ENCODE measurements at regions not wholly inside any gene's neighbourhood (a gene's known extent, or its start where the extent isn't known, plus 50 kb on each side); places are given as distances from the start of the nearest gene placed in this dataset.

DNA sequence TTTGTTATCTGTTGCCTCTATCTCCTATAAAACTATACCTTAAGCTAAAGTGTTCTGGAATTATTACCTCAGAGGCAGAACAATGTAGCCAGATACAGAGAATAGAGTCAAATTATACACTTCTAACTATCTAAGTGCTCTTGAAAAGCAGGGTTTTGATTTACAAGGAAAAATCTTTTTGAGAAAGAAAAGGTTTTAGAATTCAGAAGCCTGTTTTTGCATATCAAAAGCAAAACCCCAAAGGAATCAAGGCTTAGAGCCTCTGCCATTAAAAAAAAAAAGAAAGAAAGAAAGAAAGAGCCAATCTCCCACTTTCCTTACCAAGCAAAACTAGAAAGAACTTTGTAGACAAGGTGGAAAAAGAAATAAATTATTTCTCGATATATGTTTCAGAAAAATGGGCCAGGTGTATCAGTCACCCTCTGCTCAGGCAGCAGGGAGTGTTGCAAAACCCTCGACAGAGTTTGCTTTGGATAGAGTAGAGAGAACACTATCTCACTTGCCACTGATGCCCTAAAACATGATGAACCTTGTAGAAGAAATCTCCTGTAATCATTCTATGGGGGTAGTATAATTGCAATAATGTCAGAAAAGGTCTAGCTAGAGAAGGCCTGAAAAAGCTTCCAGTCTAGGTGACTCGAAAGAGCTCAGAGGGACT, 318.3 kb downstream of the PCDH10 start:
- no peaks in the 10 kb centered on the region for H3K27me3 ChIP-seq (ENCODE audit: insufficient read depth)
- POLR2A ChIA-PET = no interaction called here
- H3F3A ChIP-seq (replicated peaks; ENCODE audit: insufficient read depth) = no peaks in the 10 kb centered on the region
- H4K20me1 ChIP-seq (ENCODE audit: insufficient read depth) = no peaks in the 10 kb centered on the region
- no peak overlapping the region for H3K4me2 ChIP-seq
- H3K9ac ChIP-seq = no peak overlapping the region
- CTCF ChIA-PET = no interaction called here
- no peak for DNase-seq
- no peak overlapping the region for H3K4me3 ChIP-seq (ENCODE audit: low read depth in 2 of 2, low read length in 1 of 2)
- H2AFZ ChIP-seq (ENCODE audit: low read depth) = no peak overlapping the region
- H3K79me2 ChIP-seq (ENCODE audit: insufficient read depth) = no peaks in the 10 kb centered on the region
- H3K36me3 ChIP-seq (replicated peaks in 1 of 2; ENCODE audit: control insufficient read depth in 1 of 2, insufficient read depth in 2 of 2, low read length in 1 of 2) = no peaks in the 10 kb centered on the region
- no peaks in the 10 kb centered on the region for H3K4me1 ChIP-seq (ENCODE audit: control insufficient read depth in 1 of 2, insufficient read depth in 2 of 2, low read depth in 1 of 2, low read length in 1 of 2)
- TF ChIP-seq, protein P1, sequence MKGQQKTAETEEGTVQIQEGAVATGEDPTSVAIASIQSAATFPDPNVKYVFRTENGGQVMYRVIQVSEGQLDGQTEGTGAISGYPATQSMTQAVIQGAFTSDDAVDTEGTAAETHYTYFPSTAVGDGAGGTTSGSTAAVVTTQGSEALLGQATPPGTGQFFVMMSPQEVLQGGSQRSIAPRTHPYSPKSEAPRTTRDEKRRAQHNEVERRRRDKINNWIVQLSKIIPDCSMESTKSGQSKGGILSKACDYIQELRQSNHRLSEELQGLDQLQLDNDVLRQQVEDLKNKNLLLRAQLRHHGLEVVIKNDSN (IDR thresholded peaks at IDR 0.05; ENCODE audit: borderline replicate concordance, low read depth) = no peak
- TF ChIP-seq EP300 (IDR thresholded peaks at IDR 0.05; ENCODE audit: borderline replicate concordance in 1 of 2, low read depth in 1 of 2, low read length in 1 of 2) (no peak), SIN3A (IDR thresholded peaks at IDR 0.05; ENCODE audit: borderline replicate concordance, low read depth, low read length) (no peak), GATA2 (CRISPR knock-in tag; IDR thresholded peaks at IDR 0.05) (no peak), TEAD4 (IDR thresholded peaks at IDR 0.05; ENCODE audit: borderline replicate concordance, insufficient read depth) (no peak), EZH2phosphoT487 (IDR thresholded peaks at IDR 0.05; ENCODE audit: borderline replicate concordance, low read depth) (no peak), NFIC (IDR thresholded peaks at IDR 0.05; ENCODE audit: borderline replicate concordance) (no peak), FOSL2 (IDR thresholded peaks at IDR 0.05; ENCODE audit: borderline replicate concordance, low read depth) (no peak), YY1 (IDR thresholded peaks at IDR 0.05; ENCODE audit: low read depth) (no peak), FOXJ3 (CRISPR knock-in tag; IDR thresholded peaks at IDR 0.05) (no peak), SMC3 (IDR thresholded peaks at IDR 0.05; ENCODE audit: low read depth, low read length) (no peak), RXRA (IDR thresholded peaks at IDR 0.05; ENCODE audit: borderline replicate concordance, low read depth) (no peak), MXI1 (IDR thresholded peaks at IDR 0.05; ENCODE audit: low read depth, low read length) (no peak), ELF1 (IDR thresholded peaks at IDR 0.05) (no peak)
- TF ChIP-seq, protein P2, sequence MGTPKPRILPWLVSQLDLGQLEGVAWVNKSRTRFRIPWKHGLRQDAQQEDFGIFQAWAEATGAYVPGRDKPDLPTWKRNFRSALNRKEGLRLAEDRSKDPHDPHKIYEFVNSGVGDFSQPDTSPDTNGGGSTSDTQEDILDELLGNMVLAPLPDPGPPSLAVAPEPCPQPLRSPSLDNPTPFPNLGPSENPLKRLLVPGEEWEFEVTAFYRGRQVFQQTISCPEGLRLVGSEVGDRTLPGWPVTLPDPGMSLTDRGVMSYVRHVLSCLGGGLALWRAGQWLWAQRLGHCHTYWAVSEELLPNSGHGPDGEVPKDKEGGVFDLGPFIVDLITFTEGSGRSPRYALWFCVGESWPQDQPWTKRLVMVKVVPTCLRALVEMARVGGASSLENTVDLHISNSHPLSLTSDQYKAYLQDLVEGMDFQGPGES (IDR thresholded peaks at IDR 0.05; ENCODE audit: low read depth, low read length) = no peak
- TF ChIP-seq, protein P3, sequence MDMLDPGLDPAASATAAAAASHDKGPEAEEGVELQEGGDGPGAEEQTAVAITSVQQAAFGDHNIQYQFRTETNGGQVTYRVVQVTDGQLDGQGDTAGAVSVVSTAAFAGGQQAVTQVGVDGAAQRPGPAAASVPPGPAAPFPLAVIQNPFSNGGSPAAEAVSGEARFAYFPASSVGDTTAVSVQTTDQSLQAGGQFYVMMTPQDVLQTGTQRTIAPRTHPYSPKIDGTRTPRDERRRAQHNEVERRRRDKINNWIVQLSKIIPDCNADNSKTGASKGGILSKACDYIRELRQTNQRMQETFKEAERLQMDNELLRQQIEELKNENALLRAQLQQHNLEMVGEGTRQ (IDR thresholded peaks at IDR 0.05; ENCODE audit: borderline replicate concordance, low read depth, low read length) = no peak
- TF ChIP-seq, protein P4, sequence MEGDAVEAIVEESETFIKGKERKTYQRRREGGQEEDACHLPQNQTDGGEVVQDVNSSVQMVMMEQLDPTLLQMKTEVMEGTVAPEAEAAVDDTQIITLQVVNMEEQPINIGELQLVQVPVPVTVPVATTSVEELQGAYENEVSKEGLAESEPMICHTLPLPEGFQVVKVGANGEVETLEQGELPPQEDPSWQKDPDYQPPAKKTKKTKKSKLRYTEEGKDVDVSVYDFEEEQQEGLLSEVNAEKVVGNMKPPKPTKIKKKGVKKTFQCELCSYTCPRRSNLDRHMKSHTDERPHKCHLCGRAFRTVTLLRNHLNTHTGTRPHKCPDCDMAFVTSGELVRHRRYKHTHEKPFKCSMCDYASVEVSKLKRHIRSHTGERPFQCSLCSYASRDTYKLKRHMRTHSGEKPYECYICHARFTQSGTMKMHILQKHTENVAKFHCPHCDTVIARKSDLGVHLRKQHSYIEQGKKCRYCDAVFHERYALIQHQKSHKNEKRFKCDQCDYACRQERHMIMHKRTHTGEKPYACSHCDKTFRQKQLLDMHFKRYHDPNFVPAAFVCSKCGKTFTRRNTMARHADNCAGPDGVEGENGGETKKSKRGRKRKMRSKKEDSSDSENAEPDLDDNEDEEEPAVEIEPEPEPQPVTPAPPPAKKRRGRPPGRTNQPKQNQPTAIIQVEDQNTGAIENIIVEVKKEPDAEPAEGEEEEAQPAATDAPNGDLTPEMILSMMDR (IDR thresholded peaks at IDR 0.05) = no peak
- TF ChIP-seq, protein P5, sequence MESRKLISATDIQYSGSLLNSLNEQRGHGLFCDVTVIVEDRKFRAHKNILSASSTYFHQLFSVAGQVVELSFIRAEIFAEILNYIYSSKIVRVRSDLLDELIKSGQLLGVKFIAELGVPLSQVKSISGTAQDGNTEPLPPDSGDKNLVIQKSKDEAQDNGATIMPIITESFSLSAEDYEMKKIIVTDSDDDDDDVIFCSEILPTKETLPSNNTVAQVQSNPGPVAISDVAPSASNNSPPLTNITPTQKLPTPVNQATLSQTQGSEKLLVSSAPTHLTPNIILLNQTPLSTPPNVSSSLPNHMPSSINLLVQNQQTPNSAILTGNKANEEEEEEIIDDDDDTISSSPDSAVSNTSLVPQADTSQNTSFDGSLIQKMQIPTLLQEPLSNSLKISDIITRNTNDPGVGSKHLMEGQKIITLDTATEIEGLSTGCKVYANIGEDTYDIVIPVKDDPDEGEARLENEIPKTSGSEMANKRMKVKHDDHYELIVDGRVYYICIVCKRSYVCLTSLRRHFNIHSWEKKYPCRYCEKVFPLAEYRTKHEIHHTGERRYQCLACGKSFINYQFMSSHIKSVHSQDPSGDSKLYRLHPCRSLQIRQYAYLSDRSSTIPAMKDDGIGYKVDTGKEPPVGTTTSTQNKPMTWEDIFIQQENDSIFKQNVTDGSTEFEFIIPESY (IDR thresholded peaks at IDR 0.05; ENCODE audit: borderline replicate concordance, low read depth) = no peak
- TF ChIP-seq, protein P6, sequence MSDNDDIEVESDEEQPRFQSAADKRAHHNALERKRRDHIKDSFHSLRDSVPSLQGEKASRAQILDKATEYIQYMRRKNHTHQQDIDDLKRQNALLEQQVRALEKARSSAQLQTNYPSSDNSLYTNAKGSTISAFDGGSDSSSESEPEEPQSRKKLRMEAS (IDR thresholded peaks at IDR 0.05; ENCODE audit: low read depth) = no peak
- TF ChIP-seq, protein P7, sequence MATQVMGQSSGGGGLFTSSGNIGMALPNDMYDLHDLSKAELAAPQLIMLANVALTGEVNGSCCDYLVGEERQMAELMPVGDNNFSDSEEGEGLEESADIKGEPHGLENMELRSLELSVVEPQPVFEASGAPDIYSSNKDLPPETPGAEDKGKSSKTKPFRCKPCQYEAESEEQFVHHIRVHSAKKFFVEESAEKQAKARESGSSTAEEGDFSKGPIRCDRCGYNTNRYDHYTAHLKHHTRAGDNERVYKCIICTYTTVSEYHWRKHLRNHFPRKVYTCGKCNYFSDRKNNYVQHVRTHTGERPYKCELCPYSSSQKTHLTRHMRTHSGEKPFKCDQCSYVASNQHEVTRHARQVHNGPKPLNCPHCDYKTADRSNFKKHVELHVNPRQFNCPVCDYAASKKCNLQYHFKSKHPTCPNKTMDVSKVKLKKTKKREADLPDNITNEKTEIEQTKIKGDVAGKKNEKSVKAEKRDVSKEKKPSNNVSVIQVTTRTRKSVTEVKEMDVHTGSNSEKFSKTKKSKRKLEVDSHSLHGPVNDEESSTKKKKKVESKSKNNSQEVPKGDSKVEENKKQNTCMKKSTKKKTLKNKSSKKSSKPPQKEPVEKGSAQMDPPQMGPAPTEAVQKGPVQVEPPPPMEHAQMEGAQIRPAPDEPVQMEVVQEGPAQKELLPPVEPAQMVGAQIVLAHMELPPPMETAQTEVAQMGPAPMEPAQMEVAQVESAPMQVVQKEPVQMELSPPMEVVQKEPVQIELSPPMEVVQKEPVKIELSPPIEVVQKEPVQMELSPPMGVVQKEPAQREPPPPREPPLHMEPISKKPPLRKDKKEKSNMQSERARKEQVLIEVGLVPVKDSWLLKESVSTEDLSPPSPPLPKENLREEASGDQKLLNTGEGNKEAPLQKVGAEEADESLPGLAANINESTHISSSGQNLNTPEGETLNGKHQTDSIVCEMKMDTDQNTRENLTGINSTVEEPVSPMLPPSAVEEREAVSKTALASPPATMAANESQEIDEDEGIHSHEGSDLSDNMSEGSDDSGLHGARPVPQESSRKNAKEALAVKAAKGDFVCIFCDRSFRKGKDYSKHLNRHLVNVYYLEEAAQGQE (IDR thresholded peaks at IDR 0.05; ENCODE audit: low read depth, low read length) = no peak
- WGBS (ENCODE audit: low lambda C conversion rate) = 3% methylated on average over 3 of the region's 3 CpGs
- no peaks in the 10 kb centered on the region for H3K9me3 ChIP-seq
- H3K9me2 ChIP-seq = no peaks in the 10 kb centered on the region
- no peak overlapping the region for H3K27ac ChIP-seq (ENCODE audit: low read depth in 2 of 2, low read length in 1 of 2)
